C1 segment of cervical spinal cord (tissue), 14 donors: ENCODE measurements at regions not wholly inside any gene's neighbourhood (a gene's known extent, or its start where the extent isn't known, plus 50 kb on each side); places are given as distances from the start of the nearest gene placed in this dataset.
"Not testable (repeated sequence)": the region's sequence is repeated elsewhere in the genome, so short reads cannot be mapped to it uniquely, and the experiment has no call there.

ENCODE experiments used
- DNase-seq, 14 donors: peaks; one replicate each; lab custom pipeline; 2025; lab: John Stamatoyannopoulos, UW

DNA sequence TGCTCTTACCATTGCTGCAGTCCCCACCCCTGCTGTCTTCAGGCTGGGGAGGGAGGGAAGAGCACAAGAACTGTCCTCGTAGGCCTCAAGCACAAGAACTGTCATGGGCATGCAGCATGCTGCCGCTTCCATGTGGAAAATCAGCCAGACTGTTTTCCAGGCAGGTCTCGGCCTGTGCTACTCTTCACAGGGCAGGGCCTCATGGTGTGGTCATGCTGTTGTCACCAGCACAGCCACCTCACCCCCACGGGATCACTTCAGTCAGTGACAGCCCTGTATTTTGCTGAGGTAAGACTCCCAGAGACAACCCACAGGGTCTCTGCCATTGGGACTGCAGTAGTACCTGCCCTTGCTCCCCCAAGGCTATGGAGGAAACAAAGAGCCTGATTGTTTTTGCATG is 205.3 kb downstream of the NAP1L3 start:
- no peak for DNase-seq

DNA sequence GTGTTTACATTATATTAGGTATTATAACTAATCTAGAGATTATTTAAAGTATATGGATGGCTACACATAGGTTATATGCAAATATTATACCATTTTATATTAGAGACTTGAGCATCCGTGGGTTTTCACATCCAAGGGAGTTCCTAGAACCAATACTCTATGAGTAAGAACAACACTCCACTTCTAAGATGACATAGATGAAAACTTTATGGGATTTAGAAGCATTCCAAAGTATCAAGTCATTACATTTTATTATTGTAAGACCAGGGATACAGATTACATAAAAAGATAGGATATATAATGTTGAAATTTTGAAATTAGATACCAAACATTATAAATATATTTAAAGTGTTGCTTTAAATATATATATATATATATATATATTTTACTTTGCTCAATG is 207.0 kb downstream of the NAP1L3 start:
- no peak for DNase-seq

- no peak for DNase-seq
These were observed 212.3 kb downstream of the NAP1L3 start for GRCh38 chrX:93461060-93461459.

DNA sequence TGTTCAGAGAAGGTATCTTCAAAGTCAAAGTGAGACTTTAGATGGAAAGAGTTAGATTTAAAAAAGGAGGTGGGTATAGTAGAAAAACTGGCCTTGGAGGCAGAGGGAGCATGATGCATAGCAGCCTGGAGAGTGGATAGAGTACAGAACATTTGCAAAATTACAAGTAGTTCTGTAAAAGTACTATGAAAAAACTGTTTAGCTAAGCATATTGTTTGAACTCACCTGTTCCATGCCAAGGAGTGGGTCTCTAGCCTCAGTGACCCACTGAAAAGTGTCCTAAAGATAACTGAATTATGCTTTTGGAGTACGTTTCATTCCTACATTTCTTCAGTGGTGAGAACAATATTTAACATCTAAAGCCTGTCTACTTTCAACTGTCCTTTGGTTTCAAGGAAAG is 218.9 kb downstream of the NAP1L3 start:
- DNase-seq: no peak

DNA sequence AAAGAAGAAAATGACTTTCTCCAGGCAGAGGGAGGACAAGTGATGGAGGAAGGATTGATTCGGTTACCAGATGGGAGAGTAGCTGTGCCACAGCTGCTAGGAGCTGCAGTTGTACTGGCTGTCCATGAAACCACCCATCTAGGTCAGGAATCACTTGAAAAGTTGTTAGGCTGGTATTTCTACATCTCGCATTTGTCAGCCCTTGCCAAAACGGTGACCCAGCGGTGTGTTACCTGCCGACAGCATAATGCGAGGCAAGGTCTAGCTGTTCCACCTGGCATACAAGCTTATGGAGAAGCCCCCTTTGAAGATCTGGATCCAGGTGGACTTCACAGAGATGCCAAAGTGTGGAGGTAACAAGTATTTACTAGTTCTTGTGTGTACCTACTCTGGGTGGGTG is 238.7 kb downstream of the NAP1L3 start:
- not testable (repeated sequence) for DNase-seq

DNA sequence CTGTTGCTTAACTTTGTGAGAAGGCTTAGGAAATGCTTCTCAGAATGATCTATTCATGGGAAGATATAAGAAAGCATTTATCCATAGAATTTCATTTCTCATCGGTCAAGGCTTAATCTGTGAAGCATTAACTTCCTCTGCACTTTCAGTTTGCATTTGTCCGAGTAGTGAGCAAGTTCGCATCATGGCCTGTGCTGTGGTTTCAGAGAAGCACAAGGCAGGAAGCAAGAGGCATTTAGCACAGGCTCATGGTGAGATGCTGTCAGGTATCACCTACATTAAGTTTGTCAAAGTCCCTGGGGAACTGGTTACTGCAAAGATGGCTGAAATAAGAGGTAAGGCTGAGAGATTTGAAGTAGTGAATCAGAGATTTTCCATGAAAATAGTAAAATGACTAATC is 244.9 kb downstream of the NAP1L3 start:
- DNase-seq: no peak

GRCh38 chrX:93422693-93423092 is 250.7 kb downstream of the NAP1L3 start:
- peak in 2 of 14 donors; percentile 0 to 1 for DNase-seq

GRCh38 chrX:93420525-93421082 is 252.8 kb downstream of the NAP1L3 start:
- DNase-seq: no peak

GRCh38 chrX:93420090-93420489 is 253.3 kb downstream of the NAP1L3 start:
- DNase-seq: no peak

- DNase-seq: no peak
These were observed 253.7 kb downstream of the NAP1L3 start for GRCh38 chrX:93419642-93420041.

DNA sequence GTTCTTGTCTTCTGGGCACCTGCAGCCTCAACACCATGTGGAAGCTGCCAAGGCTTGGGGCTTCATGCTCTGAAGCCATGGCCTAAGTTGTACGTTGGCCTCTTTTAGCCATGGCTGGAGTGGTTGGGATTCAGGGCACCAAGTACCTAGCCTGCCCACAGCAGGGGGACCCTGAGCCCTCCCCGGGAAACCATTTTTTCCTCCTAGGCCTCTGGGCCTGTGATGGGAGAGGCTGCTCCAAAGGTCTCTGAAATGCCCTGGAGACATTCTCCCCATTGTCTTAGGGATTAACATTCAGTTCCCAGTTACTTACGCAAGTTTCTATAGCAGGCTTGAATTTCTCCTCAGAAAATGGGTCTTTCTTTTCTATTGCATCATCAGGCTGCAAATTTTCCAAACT is 269.3 kb downstream of the NAP1L3 start:
- no peak for DNase-seq

DNA sequence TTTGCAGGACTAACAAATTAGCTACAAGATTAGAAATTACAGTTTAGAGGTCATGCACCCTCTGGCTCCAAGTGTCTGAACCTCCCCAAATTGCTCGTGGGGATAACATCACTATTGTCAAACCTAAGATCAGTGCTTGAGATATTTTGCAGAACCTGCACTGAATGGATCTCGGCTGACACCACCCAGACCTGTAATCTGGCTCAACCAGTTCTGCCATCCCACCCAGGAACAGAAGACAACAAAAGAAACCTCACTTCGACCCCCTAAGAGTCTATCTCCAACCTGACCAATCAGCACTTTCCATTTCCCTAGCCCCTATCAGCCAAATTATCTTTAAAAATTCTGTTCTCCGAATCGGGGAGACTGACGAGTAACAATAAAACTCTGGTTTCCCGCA is 318.7 kb downstream of the NAP1L3 start:
- DNase-seq: no peak

DNA sequence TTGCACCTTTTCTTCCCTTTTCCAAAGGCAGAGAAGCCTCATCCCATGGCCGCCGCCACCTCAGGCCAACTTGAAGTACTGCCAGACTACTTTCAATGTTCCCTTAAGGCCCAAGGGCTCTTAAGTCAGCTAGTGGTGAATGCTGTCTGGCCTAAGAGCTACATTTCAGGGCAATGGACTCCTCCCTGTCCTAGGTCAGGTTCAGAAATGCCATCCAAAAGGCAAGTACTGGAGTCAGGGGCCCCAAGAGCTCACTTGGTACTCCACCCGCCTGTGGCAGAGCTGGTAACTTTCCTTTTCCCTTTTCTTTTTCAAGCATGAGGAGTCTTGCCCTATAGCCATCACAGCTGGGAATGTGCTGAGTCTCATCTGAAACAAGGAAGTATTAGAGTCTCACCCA is 327.1 kb downstream of the NAP1L3 start:
- no peak for DNase-seq

DNA sequence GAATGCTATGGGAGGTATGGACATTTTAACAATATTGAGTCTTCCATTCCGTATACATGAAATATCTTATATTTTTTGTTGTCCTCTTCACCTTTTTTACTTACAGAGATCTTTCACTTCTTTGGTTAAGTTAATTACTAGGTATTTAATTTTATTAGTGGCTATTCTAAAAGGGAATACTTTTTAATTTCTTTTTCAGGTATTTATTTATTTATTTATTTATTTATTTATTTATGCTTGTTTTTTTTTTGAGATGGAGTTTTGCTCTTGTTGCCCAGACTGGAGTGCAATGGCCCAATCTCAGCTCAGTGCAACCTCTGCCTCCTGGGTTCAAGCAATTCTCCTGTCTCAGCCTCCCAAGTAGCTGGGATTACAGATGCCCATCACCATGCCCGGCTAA is 329.1 kb downstream of the NAP1L3 start:
- not testable (repeated sequence) for DNase-seq

GRCh38 chrX:93332329-93332728 is 341.0 kb downstream of the NAP1L3 start:
- no peak for DNase-seq

- no peak for DNase-seq
These were observed 351.3 kb downstream of the NAP1L3 start for GRCh38 chrX:93322110-93322509.

- no peak for DNase-seq
These were observed 353.8 kb downstream of the NAP1L3 start for GRCh38 chrX:93319609-93320008.
